ENCODE measurements at regions not wholly inside any gene's neighbourhood (a gene's known extent, or its start where the extent isn't known, plus 50 kb on each side); places are given as distances from the start of the nearest gene placed in this dataset.

- TF ChIP-seq POLR2A (IDR thresholded peaks at IDR 0.05) (no peak), CTCF (IDR thresholded peaks at IDR 0.05) (no peak)
Observed at GRCh38 chr13:106748785-106749184, 180.8 kb upstream of the ARGLU1 start.
